ENCODE measurements at regions not wholly inside any gene's neighbourhood (a gene's known extent, or its start where the extent isn't known, plus 50 kb on each side); places are given as distances from the start of the nearest gene placed in this dataset.

- no peaks in the 10 kb centered on the region for H3K9me3 ChIP-seq
- H3K4me1 ChIP-seq: no peaks in the 10 kb centered on the region
- DNase-seq: no peak
- H3K36me3 ChIP-seq: no peaks in the 10 kb centered on the region
- TF ChIP-seq POLR2A (IDR thresholded peaks at IDR 0.05) (no peak), CTCF (IDR thresholded peaks at IDR 0.05) (no peak)
- H3K4me3 ChIP-seq: no peak overlapping the region
- no peaks in the 10 kb centered on the region for H3K27me3 ChIP-seq
- no peak overlapping the region for H3K27ac ChIP-seq
These were observed 1224.2 kb upstream of the GJE1 start for GRCh38 chr6:140908505-140908904.

- H3K9me3 ChIP-seq: no peaks in the 10 kb centered on the region
- no peak overlapping the region for H3K27ac ChIP-seq
- no peak overlapping the region for H3K4me3 ChIP-seq
- TF ChIP-seq POLR2A (IDR thresholded peaks at IDR 0.05): no peak
- TF ChIP-seq CTCF (IDR thresholded peaks at IDR 0.05): no peak
- no peaks in the 10 kb centered on the region for H3K27me3 ChIP-seq
- H3K36me3 ChIP-seq: no peaks in the 10 kb centered on the region
- H3K4me1 ChIP-seq: no peaks in the 10 kb centered on the region
- no peak for DNase-seq
These were observed 1225.5 kb upstream of the GJE1 start for GRCh38 chr6:140907235-140907634.

GRCh38 chr6:140905724-140906123 lies 1227.0 kb upstream of the GJE1 start:
- TF ChIP-seq POLR2A (IDR thresholded peaks at IDR 0.05): no peak
- TF ChIP-seq CTCF (IDR thresholded peaks at IDR 0.05): no peak
- DNase-seq: no peak
- no peaks in the 10 kb centered on the region for H3K4me1 ChIP-seq

GRCh38 chr6:140905050-140905449 lies 1227.7 kb upstream of the GJE1 start:
- Histone ChIP-seq H3K27me3 (no peaks in the 10 kb centered on the region), H3K4me1 (no peaks in the 10 kb centered on the region), H3K27ac (no peak overlapping the region), H3K9me3 (no peaks in the 10 kb centered on the region), H3K4me3 (no peak overlapping the region), H3K36me3 (no peaks in the 10 kb centered on the region)
- DNase-seq: no peak
- TF ChIP-seq CTCF (IDR thresholded peaks at IDR 0.05) (no peak), POLR2A (IDR thresholded peaks at IDR 0.05) (no peak)

More at GRCh38 chr6:140905724-140906123, 1227.0 kb upstream of the GJE1 start:
- Histone ChIP-seq H3K27me3 (no peaks in the 10 kb centered on the region), H3K27ac (no peak overlapping the region), H3K4me3 (no peak overlapping the region), H3K9me3 (no peaks in the 10 kb centered on the region), H3K36me3 (no peaks in the 10 kb centered on the region)

- no peaks in the 10 kb centered on the region for H3K9me3 ChIP-seq
- H3K27me3 ChIP-seq: no peaks in the 10 kb centered on the region
- H3K36me3 ChIP-seq: no peaks in the 10 kb centered on the region
- peak in 1 of 3 donors; percentile 49 for DNase-seq
- no peaks in the 10 kb centered on the region for H3K4me1 ChIP-seq
- no peak overlapping the region for H3K27ac ChIP-seq
- no peak overlapping the region for H3K4me3 ChIP-seq
- TF ChIP-seq POLR2A (IDR thresholded peaks at IDR 0.05) (no peak), CTCF (IDR thresholded peaks at IDR 0.05) (no peak)
These were observed 1234.7 kb upstream of the GJE1 start for GRCh38 chr6:140897804-140898573.

All from Peyer's patch (tissue), 4 donors.